ENCODE measurements at regions not wholly inside any gene's neighbourhood (a gene's known extent, or its start where the extent isn't known, plus 50 kb on each side); places are given as distances from the start of the nearest gene placed in this dataset.

DNA sequence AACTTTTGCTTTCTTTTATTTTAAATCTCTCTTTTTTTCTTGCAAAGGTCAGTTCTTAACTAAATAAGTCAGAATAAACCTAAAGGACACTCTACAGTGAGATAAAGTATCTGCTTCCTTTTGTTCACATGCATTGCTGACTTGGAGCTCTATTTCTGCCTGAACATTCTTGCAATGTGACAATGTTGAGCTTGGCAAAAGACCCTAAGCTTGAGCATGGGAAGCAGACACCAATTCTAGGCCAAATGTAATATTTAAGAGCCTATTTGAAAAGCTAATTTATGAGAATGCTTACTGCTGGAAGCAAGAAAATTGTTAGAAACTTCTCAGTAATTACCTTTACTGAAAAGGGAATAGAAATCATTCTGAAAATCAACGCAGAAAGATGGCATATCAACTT, 556.2 kb downstream of the CBLN4 start:
- no peak for TF ChIP-seq POLR2AphosphoS5 (IDR thresholded peaks at IDR 0.05)
- TF ChIP-seq CTCF (IDR thresholded peaks at IDR 0.05) = no peak

Measured in prostate gland (tissue), 2 donors.